Stimulated activated CD4-positive, alpha-beta T cell treated with anti-CD3 and anti-CD28 coated beads, Interleukin-2, amount 100 ng/mL, for 48 hours (primary cell): ENCODE measurements at regions not wholly inside any gene's neighbourhood (a gene's known extent, or its start where the extent isn't known, plus 50 kb on each side); places are given as distances from the start of the nearest gene placed in this dataset.

ENCODE experiments used
- DNase-seq, 2 donors: peaks; one replicate each; pipeline ENCODE4 v3.0.0-alpha.2; 2020

- DNase-seq = no peak
These were observed 157.0 kb upstream of the HS6ST1 start for GRCh38 chr2:128475427-128476211.

GRCh38 chr2:128477026-128477820 lies 158.6 kb upstream of the HS6ST1 start:
- DNase-seq = no peak

- no peak for DNase-seq
These were observed 159.2 kb upstream of the HS6ST1 start for GRCh38 chr2:128477891-128478290.

GRCh38 chr2:128485761-128486639 lies 167.3 kb upstream of the HS6ST1 start:
- DNase-seq = no peak

- no peak for DNase-seq
These were observed 168.1 kb upstream of the HS6ST1 start for GRCh38 chr2:128486640-128487375.

- DNase-seq = no peak
These were observed 169.2 kb upstream of the HS6ST1 start for GRCh38 chr2:128487650-128488387.

GRCh38 chr2:128488434-128488833 lies 169.8 kb upstream of the HS6ST1 start:
- DNase-seq = no peak

GRCh38 chr2:128489526-128490273 lies 171.0 kb upstream of the HS6ST1 start:
- no peak for DNase-seq

GRCh38 chr2:128490321-128490720 lies 171.7 kb upstream of the HS6ST1 start:
- DNase-seq = no peak

GRCh38 chr2:128490881-128491691 lies 172.4 kb upstream of the HS6ST1 start:
- no peak for DNase-seq

GRCh38 chr2:128491692-128492244 lies 173.1 kb upstream of the HS6ST1 start:
- no peak for DNase-seq

- no peak for DNase-seq
These were observed 174.5 kb upstream of the HS6ST1 start for GRCh38 chr2:128492966-128493811.

GRCh38 chr2:128493880-128494279 lies 175.2 kb upstream of the HS6ST1 start:
- no peak for DNase-seq

- DNase-seq = no peak
These were observed 175.6 kb upstream of the HS6ST1 start for GRCh38 chr2:128494307-128494639.

GRCh38 chr2:128494640-128495321 lies 176.1 kb upstream of the HS6ST1 start:
- no peak for DNase-seq

- no peak for DNase-seq
These were observed 177.4 kb upstream of the HS6ST1 start for GRCh38 chr2:128495996-128496547.

- DNase-seq = no peak
These were observed 178.0 kb upstream of the HS6ST1 start for GRCh38 chr2:128496700-128497099.

GRCh38 chr2:128497461-128497860 lies 178.8 kb upstream of the HS6ST1 start:
- no peak for DNase-seq
